Testis (tissue), 2 donors: ENCODE measurements at regions not wholly inside any gene's neighbourhood (a gene's known extent, or its start where the extent isn't known, plus 50 kb on each side); places are given as distances from the start of the nearest gene placed in this dataset.

Source experiments
- POLR2A ChIP-seq: fragments of 450-650 bp; IDR thresholded peaks from one replicate; pipeline ENCODE4 v1.6.1; 2017; ENCODE audit warnings: antibody characterized with exemption, mild to moderate bottlenecking, moderate library complexity
- TF ChIP-seq, protein P1 (sequence below), 3 experiments: fragments of 450-650 bp in 2 of 3; fragments of 200-600 bp in 1 of 3; sonication (generic) in 1 of 3; IDR thresholded peaks; one replicate each; pipeline ENCODE4 v1.5.1; 2016 to 2019; ENCODE audit warnings: antibody characterized with exemption in 3 of 3, mild to moderate bottlenecking in 2 of 3, moderate library complexity in 1 of 3

DNA sequence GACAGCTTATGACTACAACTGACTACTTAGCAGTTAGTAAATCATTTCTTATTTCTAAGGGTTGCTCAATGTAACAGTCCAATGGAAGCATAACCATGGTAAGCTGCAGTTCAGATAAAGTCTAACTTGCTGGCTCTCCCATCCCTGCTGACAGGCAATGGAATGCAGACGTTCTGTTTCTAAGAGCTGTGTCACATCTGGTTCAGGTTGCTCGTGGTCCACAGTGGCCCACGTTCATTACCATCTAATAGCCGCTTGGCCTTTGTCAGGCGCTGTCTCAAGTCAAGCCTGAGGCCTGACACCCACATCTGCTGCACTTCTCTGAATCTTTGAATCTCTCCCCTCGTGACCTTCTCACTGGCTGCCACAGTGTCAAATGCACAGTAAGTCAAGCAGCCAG is 240.8 kb downstream of the FGFR2 start:
- TF ChIP-seq, protein P1, sequence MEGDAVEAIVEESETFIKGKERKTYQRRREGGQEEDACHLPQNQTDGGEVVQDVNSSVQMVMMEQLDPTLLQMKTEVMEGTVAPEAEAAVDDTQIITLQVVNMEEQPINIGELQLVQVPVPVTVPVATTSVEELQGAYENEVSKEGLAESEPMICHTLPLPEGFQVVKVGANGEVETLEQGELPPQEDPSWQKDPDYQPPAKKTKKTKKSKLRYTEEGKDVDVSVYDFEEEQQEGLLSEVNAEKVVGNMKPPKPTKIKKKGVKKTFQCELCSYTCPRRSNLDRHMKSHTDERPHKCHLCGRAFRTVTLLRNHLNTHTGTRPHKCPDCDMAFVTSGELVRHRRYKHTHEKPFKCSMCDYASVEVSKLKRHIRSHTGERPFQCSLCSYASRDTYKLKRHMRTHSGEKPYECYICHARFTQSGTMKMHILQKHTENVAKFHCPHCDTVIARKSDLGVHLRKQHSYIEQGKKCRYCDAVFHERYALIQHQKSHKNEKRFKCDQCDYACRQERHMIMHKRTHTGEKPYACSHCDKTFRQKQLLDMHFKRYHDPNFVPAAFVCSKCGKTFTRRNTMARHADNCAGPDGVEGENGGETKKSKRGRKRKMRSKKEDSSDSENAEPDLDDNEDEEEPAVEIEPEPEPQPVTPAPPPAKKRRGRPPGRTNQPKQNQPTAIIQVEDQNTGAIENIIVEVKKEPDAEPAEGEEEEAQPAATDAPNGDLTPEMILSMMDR (IDR thresholded peaks at IDR 0.05) = no peak
- no peak for TF ChIP-seq POLR2A
